ENCODE measurements at regions not wholly inside any gene's neighbourhood (a gene's known extent, or its start where the extent isn't known, plus 50 kb on each side); places are given as distances from the start of the nearest gene placed in this dataset.
"Not testable (repeated sequence)": the region's sequence is repeated elsewhere in the genome, so short reads cannot be mapped to it uniquely, and the experiment has no call there.

DNA sequence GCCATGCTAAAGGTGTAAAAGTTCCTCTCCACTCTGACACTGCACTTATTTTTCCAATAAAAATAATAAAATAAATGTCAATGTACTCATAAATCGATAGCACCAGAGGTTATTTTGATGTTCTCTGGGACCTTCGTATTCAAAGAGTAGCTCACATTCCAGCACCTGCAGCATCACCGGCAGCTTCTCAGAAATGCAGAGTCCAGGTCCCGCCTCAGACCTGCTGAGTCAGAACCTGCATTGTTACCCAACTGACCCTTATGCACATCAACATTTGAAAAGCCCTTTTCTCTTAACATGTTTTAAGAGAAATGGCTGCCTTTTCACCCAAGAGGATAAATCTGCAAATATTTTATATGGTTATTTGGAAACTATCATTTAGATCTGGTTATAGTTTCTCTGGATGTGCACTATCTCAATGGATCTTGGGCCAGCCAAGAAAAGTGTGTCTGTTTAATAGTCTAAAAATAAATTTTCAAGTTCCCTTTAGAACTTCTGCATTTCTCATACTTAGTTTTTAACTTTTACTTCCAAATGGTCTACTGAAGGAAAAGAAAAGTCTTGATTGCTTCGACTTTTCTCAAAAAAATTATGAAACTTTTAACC lies 216.2 kb upstream of the PRDM1 start:
- no peaks in the 10 kb centered on the region for H3K9me3 ChIP-seq
- intact Hi-C loops (cut with DNase I; ENCODE audit: low total_unique reads), result no loop called here
- no peak for DNase-seq

DNA sequence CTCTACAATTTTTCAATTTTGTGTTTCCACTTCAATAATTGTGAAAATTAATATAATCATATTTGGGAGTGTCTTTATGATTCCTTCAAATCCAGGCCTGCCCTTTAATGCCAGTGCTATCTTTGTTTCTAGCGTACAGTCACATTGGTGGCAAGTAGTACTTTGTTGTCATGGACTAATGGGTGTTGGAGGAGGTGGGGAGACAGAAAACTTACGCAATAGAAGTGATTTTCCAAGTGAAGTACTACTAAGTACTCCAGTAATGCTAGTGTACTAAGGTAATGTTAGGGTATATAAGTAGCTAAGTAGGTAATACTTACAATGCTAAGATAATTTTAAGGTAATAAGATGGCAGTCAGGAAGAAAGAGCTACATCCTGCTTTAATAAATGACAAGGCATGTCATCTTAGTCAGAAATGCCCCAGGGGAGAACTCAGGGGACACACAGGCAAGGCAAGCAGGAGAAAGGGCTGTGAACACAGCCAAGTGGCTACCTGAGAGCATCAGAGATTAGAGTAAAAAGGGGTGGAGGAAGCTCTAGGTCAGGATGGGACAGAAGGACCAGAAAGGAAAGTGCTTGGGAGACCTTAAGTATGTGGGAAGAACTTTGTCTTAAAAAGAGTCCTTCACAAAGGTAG lies 217.2 kb upstream of the PRDM1 start:
- Histone ChIP-seq H3K27me3 (no peaks in the 10 kb centered on the region), H3K27ac (no peak overlapping the region), H3K4me3 (no peak overlapping the region), H3K9me3 (no peaks in the 10 kb centered on the region), H3K4me1 (no peaks in the 10 kb centered on the region), H3K36me3 (no peaks in the 10 kb centered on the region)
- intact Hi-C loops (cut with DNase I; ENCODE audit: low total_unique reads), result no loop called here
- no peak for DNase-seq
- TF ChIP-seq POLR2A (IDR thresholded peaks at IDR 0.05), result no peak
- TF ChIP-seq, protein P1, sequence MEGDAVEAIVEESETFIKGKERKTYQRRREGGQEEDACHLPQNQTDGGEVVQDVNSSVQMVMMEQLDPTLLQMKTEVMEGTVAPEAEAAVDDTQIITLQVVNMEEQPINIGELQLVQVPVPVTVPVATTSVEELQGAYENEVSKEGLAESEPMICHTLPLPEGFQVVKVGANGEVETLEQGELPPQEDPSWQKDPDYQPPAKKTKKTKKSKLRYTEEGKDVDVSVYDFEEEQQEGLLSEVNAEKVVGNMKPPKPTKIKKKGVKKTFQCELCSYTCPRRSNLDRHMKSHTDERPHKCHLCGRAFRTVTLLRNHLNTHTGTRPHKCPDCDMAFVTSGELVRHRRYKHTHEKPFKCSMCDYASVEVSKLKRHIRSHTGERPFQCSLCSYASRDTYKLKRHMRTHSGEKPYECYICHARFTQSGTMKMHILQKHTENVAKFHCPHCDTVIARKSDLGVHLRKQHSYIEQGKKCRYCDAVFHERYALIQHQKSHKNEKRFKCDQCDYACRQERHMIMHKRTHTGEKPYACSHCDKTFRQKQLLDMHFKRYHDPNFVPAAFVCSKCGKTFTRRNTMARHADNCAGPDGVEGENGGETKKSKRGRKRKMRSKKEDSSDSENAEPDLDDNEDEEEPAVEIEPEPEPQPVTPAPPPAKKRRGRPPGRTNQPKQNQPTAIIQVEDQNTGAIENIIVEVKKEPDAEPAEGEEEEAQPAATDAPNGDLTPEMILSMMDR (IDR thresholded peaks at IDR 0.05), result no peak

More for the DNA sequence above, 216.2 kb upstream of the PRDM1 start:
- no peaks in the 10 kb centered on the region for H3K4me1 ChIP-seq
- no peaks in the 10 kb centered on the region for H3K36me3 ChIP-seq
- H3K27me3 ChIP-seq, result no peaks in the 10 kb centered on the region
- H3K4me3 ChIP-seq, result no peak overlapping the region
- no peak overlapping the region for H3K27ac ChIP-seq
- TF ChIP-seq POLR2A (IDR thresholded peaks at IDR 0.05), result no peak
- TF ChIP-seq, protein P1 (IDR thresholded peaks at IDR 0.05), result no peak

DNA sequence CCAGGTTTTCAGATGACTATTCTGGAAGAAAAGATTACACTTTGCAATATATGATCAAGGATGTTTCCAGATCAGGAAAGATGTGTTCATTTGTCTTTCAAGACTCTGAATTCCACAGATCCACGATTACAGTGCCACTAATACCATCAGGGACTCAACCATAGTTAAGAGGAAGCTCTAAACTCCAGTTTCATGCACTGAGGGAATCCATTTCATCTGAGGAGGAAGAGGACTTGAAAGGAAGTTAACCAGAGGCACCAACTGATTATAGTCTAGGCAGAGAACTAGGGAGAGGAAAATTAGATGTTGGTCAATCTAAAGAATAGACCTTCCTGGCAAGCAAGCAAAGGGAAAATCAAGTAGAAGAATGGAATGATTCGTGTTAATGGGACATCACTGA lies 218.3 kb upstream of the PRDM1 start:
- Histone ChIP-seq H3K27ac (no peak overlapping the region), H3K9me3 (no peaks in the 10 kb centered on the region), H3K27me3 (no peaks in the 10 kb centered on the region), H3K4me3 (no peak overlapping the region), H3K36me3 (no peaks in the 10 kb centered on the region), H3K4me1 (no peaks in the 10 kb centered on the region)
- TF ChIP-seq, protein P1 (IDR thresholded peaks at IDR 0.05), result no peak
- TF ChIP-seq POLR2A (IDR thresholded peaks at IDR 0.05), result no peak
- intact Hi-C loops (cut with DNase I; ENCODE audit: low total_unique reads), result no loop called here
- no peak for DNase-seq

DNA sequence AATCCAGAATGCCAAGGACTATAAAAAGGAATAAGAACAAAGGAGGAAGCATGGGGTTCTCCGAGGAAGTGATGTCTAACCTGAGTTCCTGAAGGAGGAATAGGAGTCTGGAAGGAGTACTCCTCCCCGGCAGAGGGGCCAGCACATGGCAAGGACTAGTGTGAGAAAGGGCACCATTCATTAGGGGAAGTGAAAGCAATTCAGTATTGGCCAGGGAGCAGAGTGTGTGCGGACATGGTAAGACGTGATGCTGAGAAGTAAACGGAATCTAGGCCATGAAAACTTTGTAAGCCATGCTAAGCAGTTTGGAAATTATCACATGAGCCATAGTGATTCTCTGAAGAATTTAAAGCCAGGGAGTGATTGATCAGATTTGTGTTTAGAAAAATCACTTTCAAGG lies 218.9 kb upstream of the PRDM1 start:
- Histone ChIP-seq H3K36me3 (no peaks in the 10 kb centered on the region), H3K4me1 (no peaks in the 10 kb centered on the region), H3K27me3 (no peaks in the 10 kb centered on the region), H3K9me3 (no peaks in the 10 kb centered on the region), H3K27ac (no peak overlapping the region), H3K4me3 (no peak overlapping the region)
- no peak for DNase-seq
- TF ChIP-seq, protein P1 (IDR thresholded peaks at IDR 0.05), result no peak
- no peak for TF ChIP-seq POLR2A (IDR thresholded peaks at IDR 0.05)
- intact Hi-C loops (cut with DNase I; ENCODE audit: low total_unique reads), result no loop called here

DNA sequence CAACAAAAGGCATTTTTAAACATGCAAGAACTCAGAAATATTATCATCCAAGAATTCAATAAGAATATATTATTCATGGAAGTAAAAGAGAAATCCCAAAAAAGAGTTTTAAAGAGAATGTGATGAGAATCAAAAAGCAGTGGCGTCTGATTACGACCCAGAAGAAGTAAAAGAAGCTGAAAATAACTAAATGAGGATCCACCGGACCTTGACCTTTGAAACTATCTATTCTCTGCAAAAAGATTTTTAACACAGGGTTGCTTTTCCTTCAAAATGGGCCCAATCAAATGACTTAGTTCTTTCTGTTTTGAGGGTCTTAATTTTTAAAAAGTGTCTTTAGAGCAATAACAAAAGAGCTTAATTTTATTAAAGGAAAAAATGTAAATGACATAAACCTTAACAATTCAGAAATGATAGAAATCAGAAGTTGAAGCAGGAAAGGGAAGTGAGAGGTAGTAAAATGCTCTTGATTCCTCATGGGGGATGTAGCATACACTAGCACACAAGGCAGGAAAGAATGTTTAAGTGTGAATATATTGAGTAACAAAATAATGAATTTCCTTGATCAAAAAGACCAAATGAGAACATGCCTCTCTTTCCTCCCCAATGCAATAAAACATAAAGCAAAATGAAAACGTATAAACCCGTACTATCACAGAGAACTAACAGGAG lies 223.1 kb upstream of the PRDM1 start:
- intact Hi-C loops (cut with DNase I; ENCODE audit: low total_unique reads), result no loop called here
- H3K36me3 ChIP-seq, result no peaks in the 10 kb centered on the region
- H3K27ac ChIP-seq, result no peak overlapping the region
- no peaks in the 10 kb centered on the region for H3K9me3 ChIP-seq
- H3K4me3 ChIP-seq, result no peak overlapping the region
- TF ChIP-seq POLR2A (IDR thresholded peaks at IDR 0.05), result no peak
- TF ChIP-seq, protein P1 (IDR thresholded peaks at IDR 0.05), result no peak
- DNase-seq, result no peak
- H3K4me1 ChIP-seq, result no peaks in the 10 kb centered on the region
- no peaks in the 10 kb centered on the region for H3K27me3 ChIP-seq

DNA sequence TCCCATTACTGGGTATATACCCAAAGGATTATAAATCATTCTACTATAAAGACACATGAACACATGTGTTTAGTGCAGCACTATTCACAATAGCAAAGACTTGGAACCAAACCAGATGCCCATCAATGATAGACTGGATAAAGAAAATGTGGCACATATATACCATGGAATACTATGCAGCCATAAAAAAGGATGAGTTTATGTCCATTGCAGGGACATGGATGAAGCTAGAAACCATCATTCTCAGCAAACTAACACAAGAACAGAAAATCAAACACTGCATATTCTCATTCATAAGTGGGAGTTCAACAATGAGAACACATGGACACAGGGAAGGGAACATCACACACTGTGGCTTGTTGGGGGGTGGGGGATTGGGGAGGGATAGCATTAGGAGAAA lies 225.2 kb upstream of the PRDM1 start:
- intact Hi-C loops (cut with DNase I; ENCODE audit: low total_unique reads); H3K4me3 ChIP-seq; DNase-seq; H3K27me3 ChIP-seq; H3K36me3 ChIP-seq; H3K9me3 ChIP-seq; H3K27ac ChIP-seq; H3K4me1 ChIP-seq: not testable (repeated sequence)
